Fibroblast of lung (primary cell): ENCODE measurements at regions not wholly inside any gene's neighbourhood (a gene's known extent, or its start where the extent isn't known, plus 50 kb on each side); places are given as distances from the start of the nearest gene placed in this dataset.

Source experiments
- DNase-seq, 2 donors: peaks; one replicate each; pipeline versions ENCODE4 v3.0.0 to v3.0.0-alpha.2; 2010; ENCODE audit warnings: low read depth in 2 of 2
- H2AFZ ChIP-seq: 2 replicates; pipeline ENCODE4 v1.5.1; 2012; ENCODE audit warnings: low read length, control low read depth, inconsistent platforms
- H3K27ac ChIP-seq: 2 replicates; pipeline ENCODE4 v1.5.1; 2011; ENCODE audit warnings: low read length, control low read depth; ENCODE audit not compliant: insufficient read depth
- H3K27me3 ChIP-seq: 2 replicates; pipeline ENCODE4 v1.5.1; 2011; ENCODE audit warnings: mild to moderate bottlenecking, low read length; ENCODE audit not compliant: control insufficient read depth, insufficient read depth
- H3K36me3 ChIP-seq: 2 replicates; pipeline ENCODE4 v1.5.1; 2011; ENCODE audit warnings: low read length; ENCODE audit not compliant: control insufficient read depth, insufficient read depth
- H3K4me1 ChIP-seq: 2 replicates; pipeline ENCODE4 v1.5.1; 2011; ENCODE audit warnings: low read length; ENCODE audit not compliant: control insufficient read depth, insufficient read depth; ENCODE audit errors: extremely low read depth
- H3K4me2 ChIP-seq: 2 replicates; pipeline ENCODE4 v1.5.1; 2011; ENCODE audit warnings: low read length, control low read depth; ENCODE audit not compliant: insufficient read depth; ENCODE audit errors: extremely low read depth
- H3K4me3 ChIP-seq, 4 experiments: fragments of 200-600 bp in 1 of 4; sonication (generic) in 1 of 4; replicated peaks in 1 of 4; 2 replicates each; pipeline ENCODE4 v1.5.1; 2011 to 2016; ENCODE audit warnings: low read length in 4 of 4, low read depth in 3 of 4, mild to moderate bottlenecking in 3 of 4, control low read depth in 2 of 4, inconsistent platforms in 1 of 4, mixed read lengths in 1 of 4; ENCODE audit not compliant: insufficient read depth in 1 of 4; ENCODE audit errors: control extremely low read depth in 1 of 4
- H3K79me2 ChIP-seq: 2 replicates; pipeline ENCODE4 v1.5.1; 2012; ENCODE audit warnings: mild to moderate bottlenecking, low read length, inconsistent platforms; ENCODE audit not compliant: control insufficient read depth, insufficient read depth
- H3K9ac ChIP-seq: 2 replicates; pipeline ENCODE4 v1.5.1; 2011; ENCODE audit warnings: mild to moderate bottlenecking, low read length, control low read depth; ENCODE audit not compliant: insufficient read depth
- H3K9me3 ChIP-seq: 2 replicates; pipeline ENCODE4 v1.5.1; 2012; ENCODE audit warnings: low read depth, low read length; ENCODE audit not compliant: control insufficient read depth, insufficient read depth
- H4K20me1 ChIP-seq: 2 replicates; pipeline ENCODE4 v1.5.1; 2011; ENCODE audit warnings: low read length; ENCODE audit not compliant: control insufficient read depth, insufficient read depth; ENCODE audit errors: extremely low read depth
- CTCF ChIP-seq, 2 donors: IDR thresholded peaks in 1 of 2; conservative IDR thresholded peaks in 1 of 2; 1 replicate in 1 of 2; 2 replicates in 1 of 2; pipeline ENCODE4 v1.5.1; 2011 to 2012; ENCODE audit warnings: low read length in 2 of 2, control low read depth in 1 of 2, inconsistent platforms in 1 of 2, low read depth in 1 of 2, mild to moderate bottlenecking in 1 of 2
- EZH2 ChIP-seq: IDR thresholded peaks from 2 replicates; pipeline ENCODE4 v1.5.1; 2012; ENCODE audit warnings: low read length, control low read depth, mild to moderate bottlenecking; ENCODE audit errors: missing control alignments

GRCh38 chr10:52573347-52573746 lies 199.2 kb downstream of the MBL2 start:
- no peak overlapping the region for H3K9ac ChIP-seq
- H3K4me1 ChIP-seq: no peaks in the 10 kb centered on the region
- no peaks in the 10 kb centered on the region for H4K20me1 ChIP-seq
- no peaks in the 10 kb centered on the region for H3K36me3 ChIP-seq
- H3K4me2 ChIP-seq: no peak overlapping the region
- TF ChIP-seq CTCF (conservative IDR thresholded peaks at IDR 0.05 in 1 of 2, IDR thresholded peaks at IDR 0.05 in 1 of 2; ENCODE audit: low read depth in 1 of 2, low read length in 2 of 2): no peak
- TF ChIP-seq EZH2: no peak
- H3K27me3 ChIP-seq: no peaks in the 10 kb centered on the region
- no peaks in the 10 kb centered on the region for H3K79me2 ChIP-seq
- H3K4me3 ChIP-seq: no peak overlapping the region
- H3K9me3 ChIP-seq: no peaks in the 10 kb centered on the region
- H3K27ac ChIP-seq: no peak overlapping the region
- no peak overlapping the region for H2AFZ ChIP-seq
- DNase-seq: no peak

- Histone ChIP-seq H3K9ac (no peak overlapping the region), H3K27ac (no peak overlapping the region), H3K27me3 (no peaks in the 10 kb centered on the region), H3K4me3 (no peak overlapping the region), H3K79me2 (no peaks in the 10 kb centered on the region), H3K36me3 (no peaks in the 10 kb centered on the region), H4K20me1 (no peaks in the 10 kb centered on the region), H2AFZ (no peak overlapping the region), H3K4me2 (no peak overlapping the region), H3K9me3 (no peaks in the 10 kb centered on the region), H3K4me1 (no peaks in the 10 kb centered on the region)
- no peak for DNase-seq
- TF ChIP-seq EZH2 (no peak), CTCF (conservative IDR thresholded peaks at IDR 0.05 in 1 of 2, IDR thresholded peaks at IDR 0.05 in 1 of 2; ENCODE audit: low read depth in 1 of 2, low read length in 2 of 2) (no peak)
These were observed 197.9 kb downstream of the MBL2 start for GRCh38 chr10:52574697-52575096.

- no peaks in the 10 kb centered on the region for H3K9me3 ChIP-seq
- no peak overlapping the region for H3K4me3 ChIP-seq
- H2AFZ ChIP-seq: no peak overlapping the region
- no peak for TF ChIP-seq CTCF (conservative IDR thresholded peaks at IDR 0.05 in 1 of 2, IDR thresholded peaks at IDR 0.05 in 1 of 2; ENCODE audit: low read depth in 1 of 2, low read length in 2 of 2)
- TF ChIP-seq EZH2: no peak
- H3K27me3 ChIP-seq: no peaks in the 10 kb centered on the region
- no peaks in the 10 kb centered on the region for H3K4me1 ChIP-seq
- H4K20me1 ChIP-seq: no peaks in the 10 kb centered on the region
- no peak for DNase-seq
- H3K36me3 ChIP-seq: no peaks in the 10 kb centered on the region
- no peak overlapping the region for H3K4me2 ChIP-seq
- H3K9ac ChIP-seq: no peak overlapping the region
- H3K27ac ChIP-seq: no peak overlapping the region
- H3K79me2 ChIP-seq: no peaks in the 10 kb centered on the region
These were observed 195.5 kb downstream of the MBL2 start for GRCh38 chr10:52577047-52577446.
